Nephron (organoid): ENCODE measurements at regions not wholly inside any gene's neighbourhood (a gene's known extent, or its start where the extent isn't known, plus 50 kb on each side); places are given as distances from the start of the nearest gene placed in this dataset.

Experiments used
- H3K27ac Mint-ChIP-seq, 3 experiments: 2 replicates each; pipeline ENCODE4 v1.8.0; 2020; ENCODE audit warnings: mixed read lengths in 3 of 3, mild to moderate bottlenecking in 2 of 3, moderate library complexity in 1 of 3
- H3K27me3 Mint-ChIP-seq: 2 replicates; pipeline ENCODE4 v1.8.0; 2021; ENCODE audit warnings: low read depth, mild to moderate bottlenecking, moderate library complexity, mixed read lengths
- H3K36me3 Mint-ChIP-seq: 2 replicates; pipeline ENCODE4 v1.8.0; 2020; ENCODE audit warnings: low read depth, mixed read lengths
- H3K4me1 Mint-ChIP-seq: 2 replicates; pipeline ENCODE4 v1.8.0; 2020; ENCODE audit warnings: mixed read lengths
- H3K4me3 Mint-ChIP-seq, 3 experiments: 2 replicates each; pipeline ENCODE4 v1.8.0; 2020; ENCODE audit warnings: mild to moderate bottlenecking in 3 of 3, mixed read lengths in 3 of 3, moderate library complexity in 2 of 3
- H3K9me3 Mint-ChIP-seq: 2 replicates; pipeline ENCODE4 v1.8.0; 2020; ENCODE audit warnings: mixed read lengths
- TF ChIP-seq, protein P1 (sequence below), 3 experiments: fragments of 200-600 bp; sonication (generic); IDR thresholded peaks; one replicate each; pipeline ENCODE4 v1.5.0; 2021; ENCODE audit warnings: antibody characterized with exemption in 3 of 3; ENCODE audit not compliant: unreplicated experiment in 3 of 3

DNA sequence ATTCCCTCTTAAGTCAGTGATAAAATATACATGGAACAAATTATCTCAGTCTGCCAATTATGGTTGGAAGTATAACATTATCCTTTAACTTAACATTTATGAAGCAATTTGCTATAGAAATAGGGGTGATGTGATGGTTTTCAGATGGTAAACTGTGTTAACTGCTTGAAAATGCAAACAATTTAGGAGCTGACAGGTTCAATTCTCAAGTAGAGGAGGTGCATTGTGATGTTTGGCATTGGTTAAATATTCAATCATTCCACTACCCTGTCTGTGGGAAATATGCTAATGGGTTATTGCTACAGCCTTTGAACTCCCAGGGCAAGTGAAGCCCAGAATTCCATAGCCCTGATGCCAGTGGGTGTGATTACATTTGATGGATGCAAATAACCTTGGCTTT, 243.4 kb upstream of the GK2 start:
- H3K4me1 Mint-ChIP-seq, result peaks cover 31% of the 10 kb centered on the region
- TF ChIP-seq, protein P1, sequence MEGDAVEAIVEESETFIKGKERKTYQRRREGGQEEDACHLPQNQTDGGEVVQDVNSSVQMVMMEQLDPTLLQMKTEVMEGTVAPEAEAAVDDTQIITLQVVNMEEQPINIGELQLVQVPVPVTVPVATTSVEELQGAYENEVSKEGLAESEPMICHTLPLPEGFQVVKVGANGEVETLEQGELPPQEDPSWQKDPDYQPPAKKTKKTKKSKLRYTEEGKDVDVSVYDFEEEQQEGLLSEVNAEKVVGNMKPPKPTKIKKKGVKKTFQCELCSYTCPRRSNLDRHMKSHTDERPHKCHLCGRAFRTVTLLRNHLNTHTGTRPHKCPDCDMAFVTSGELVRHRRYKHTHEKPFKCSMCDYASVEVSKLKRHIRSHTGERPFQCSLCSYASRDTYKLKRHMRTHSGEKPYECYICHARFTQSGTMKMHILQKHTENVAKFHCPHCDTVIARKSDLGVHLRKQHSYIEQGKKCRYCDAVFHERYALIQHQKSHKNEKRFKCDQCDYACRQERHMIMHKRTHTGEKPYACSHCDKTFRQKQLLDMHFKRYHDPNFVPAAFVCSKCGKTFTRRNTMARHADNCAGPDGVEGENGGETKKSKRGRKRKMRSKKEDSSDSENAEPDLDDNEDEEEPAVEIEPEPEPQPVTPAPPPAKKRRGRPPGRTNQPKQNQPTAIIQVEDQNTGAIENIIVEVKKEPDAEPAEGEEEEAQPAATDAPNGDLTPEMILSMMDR (IDR thresholded peaks at IDR 0.05; ENCODE audit: unreplicated experiment in 3 of 3), result no peak
- no peaks in the 10 kb centered on the region for H3K36me3 Mint-ChIP-seq
- H3K27me3 Mint-ChIP-seq, result no peaks in the 10 kb centered on the region
- no peak overlapping the region for H3K4me3 Mint-ChIP-seq
- no peaks in the 10 kb centered on the region for H3K9me3 Mint-ChIP-seq
- H3K27ac Mint-ChIP-seq, result peak overlapping the region; percentile 29 to 87 (median 53)

DNA sequence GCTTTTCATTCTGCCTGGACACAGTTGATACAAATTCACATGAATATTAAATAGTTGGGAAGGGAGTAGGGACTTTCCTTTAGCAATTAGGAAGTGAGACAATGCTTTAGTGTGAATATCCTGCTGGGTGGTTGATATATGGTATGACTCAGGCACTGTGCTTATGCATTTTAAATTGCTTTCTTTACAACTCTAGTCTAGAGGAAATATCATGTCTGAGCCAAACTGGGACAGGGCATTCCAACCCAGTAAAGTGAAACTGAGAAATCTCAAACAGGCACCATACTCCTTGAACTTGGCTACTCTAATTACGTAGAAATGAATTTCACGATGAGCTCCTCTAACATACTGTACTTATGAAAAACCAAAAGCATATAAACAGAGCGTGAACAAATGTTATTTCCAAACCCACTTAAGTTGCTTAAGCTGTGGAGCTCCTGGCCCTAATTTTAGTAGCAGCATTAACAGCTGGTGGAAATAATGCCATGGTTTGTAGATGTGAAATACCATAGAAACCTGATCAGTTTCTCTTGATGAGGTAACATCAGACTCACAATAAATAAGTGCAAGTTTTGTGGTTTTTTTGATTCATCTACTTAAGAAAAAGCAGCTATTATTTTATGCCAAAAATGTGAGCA, 242.9 kb upstream of the GK2 start:
- Mint-ChIP-seq H3K27me3 (no peaks in the 10 kb centered on the region), H3K36me3 (no peaks in the 10 kb centered on the region), H3K4me1 (peaks cover 31% of the 10 kb centered on the region), H3K4me3 (no peak overlapping the region), H3K9me3 (no peaks in the 10 kb centered on the region), H3K27ac (peak overlapping the region; percentile 29 to 87 (median 77))
- TF ChIP-seq, protein P1 (IDR thresholded peaks at IDR 0.05; ENCODE audit: unreplicated experiment in 3 of 3), result no peak

DNA sequence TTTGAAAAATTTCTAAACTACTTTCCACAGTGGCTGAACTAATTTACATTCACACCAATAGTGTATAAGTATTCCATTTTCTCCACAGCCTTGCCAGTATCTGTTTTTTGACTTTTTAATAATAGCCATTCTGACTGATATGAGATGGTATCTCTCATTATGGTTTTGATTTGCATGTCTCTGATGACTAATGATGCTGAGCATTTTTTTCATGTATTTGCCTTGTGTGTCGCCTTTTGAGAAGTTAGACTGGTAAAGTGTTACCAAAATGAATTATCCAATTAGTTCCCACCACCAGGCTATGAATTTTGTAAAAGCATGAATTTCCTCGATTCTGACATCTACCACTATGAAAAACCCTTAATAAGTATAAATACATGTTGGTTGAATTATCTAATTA, 242.2 kb upstream of the GK2 start:
- TF ChIP-seq, protein P1 (IDR thresholded peaks at IDR 0.05; ENCODE audit: unreplicated experiment in 3 of 3), result no peak
- Mint-ChIP-seq H3K36me3 (no peaks in the 10 kb centered on the region), H3K27me3 (no peaks in the 10 kb centered on the region), H3K4me1 (peaks cover 36% of the 10 kb centered on the region), H3K27ac (peak overlapping the region in 1 of 3 experiments; percentile 29), H3K4me3 (no peak overlapping the region), H3K9me3 (no peaks in the 10 kb centered on the region)

DNA sequence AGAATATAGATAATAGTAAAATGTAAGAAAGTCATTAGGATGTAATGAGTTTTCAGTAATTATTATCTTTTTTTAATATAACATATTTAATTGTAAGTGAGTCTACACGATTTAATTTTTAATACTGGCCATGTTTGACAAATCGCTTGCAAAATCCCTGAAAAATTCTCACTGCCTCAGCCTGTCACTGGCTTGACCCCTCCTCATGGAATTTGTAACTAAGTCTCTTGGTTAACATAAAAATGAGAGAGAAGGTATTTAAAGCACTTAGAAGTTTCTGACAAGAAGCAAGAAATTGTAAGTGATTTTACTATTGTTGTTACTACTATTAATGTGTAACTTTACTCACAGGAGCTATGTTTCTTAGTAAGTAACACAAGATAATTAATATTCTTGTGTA, 237.9 kb upstream of the GK2 start:
- TF ChIP-seq, protein P1 (IDR thresholded peaks at IDR 0.05; ENCODE audit: unreplicated experiment in 3 of 3), result no peak
- Mint-ChIP-seq H3K27me3 (no peaks in the 10 kb centered on the region), H3K4me3 (no peak overlapping the region), H3K36me3 (no peaks in the 10 kb centered on the region), H3K9me3 (no peaks in the 10 kb centered on the region), H3K27ac (no peak overlapping the region), H3K4me1 (peaks cover 12% of the 10 kb centered on the region)

DNA sequence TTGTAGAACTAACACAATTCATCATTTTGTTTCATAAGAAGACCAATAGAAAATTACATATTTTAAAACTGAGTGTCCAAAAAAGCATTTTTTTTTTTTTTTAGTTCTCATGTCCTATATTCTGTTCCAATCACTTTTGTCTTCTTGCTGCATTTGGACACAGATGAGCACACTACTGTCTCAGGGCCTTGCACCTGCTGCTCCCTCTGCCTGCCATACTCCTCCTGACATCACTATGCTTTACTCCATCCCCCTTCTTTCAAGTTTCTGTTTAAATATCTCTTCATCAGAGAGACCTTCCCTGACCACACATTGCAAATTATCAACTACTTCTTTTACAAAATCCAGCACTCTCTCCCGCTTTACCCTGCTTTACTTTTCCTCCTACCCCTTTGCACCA, 230.7 kb upstream of the GK2 start:
- H3K27me3 Mint-ChIP-seq, result no peaks in the 10 kb centered on the region
- TF ChIP-seq, protein P1 (IDR thresholded peaks at IDR 0.05; ENCODE audit: unreplicated experiment in 3 of 3), result no peak
- no peak overlapping the region for H3K27ac Mint-ChIP-seq
- H3K4me1 Mint-ChIP-seq, result no peaks in the 10 kb centered on the region
- H3K36me3 Mint-ChIP-seq, result no peaks in the 10 kb centered on the region
- H3K9me3 Mint-ChIP-seq, result no peaks in the 10 kb centered on the region
- H3K4me3 Mint-ChIP-seq, result no peak overlapping the region

DNA sequence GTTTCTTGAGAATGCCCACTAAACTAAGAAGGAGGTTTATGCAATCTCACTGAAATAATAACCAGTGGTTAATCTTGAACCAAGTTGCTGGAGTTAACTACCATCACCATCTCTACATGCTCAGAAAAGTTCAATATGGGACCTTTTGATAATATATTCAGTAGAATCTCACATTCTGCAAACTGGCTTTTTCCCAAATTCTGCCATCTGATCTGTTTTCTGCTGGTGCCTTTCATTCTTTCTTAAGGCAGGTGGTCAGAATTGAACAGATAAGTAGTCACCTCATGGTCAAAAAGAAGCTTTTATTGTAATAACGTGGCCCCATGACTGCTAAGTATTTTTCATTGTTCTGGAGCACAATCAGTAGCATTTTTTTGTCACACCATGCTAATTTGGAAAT, 229.0 kb upstream of the GK2 start:
- no peaks in the 10 kb centered on the region for H3K4me1 Mint-ChIP-seq
- H3K4me3 Mint-ChIP-seq, result no peak overlapping the region
- H3K27me3 Mint-ChIP-seq, result no peaks in the 10 kb centered on the region
- TF ChIP-seq, protein P1 (IDR thresholded peaks at IDR 0.05; ENCODE audit: unreplicated experiment in 3 of 3), result no peak
- no peak overlapping the region for H3K27ac Mint-ChIP-seq
- no peaks in the 10 kb centered on the region for H3K36me3 Mint-ChIP-seq
- no peaks in the 10 kb centered on the region for H3K9me3 Mint-ChIP-seq
